ENCODE measurements at regions not wholly inside any gene's neighbourhood (a gene's known extent, or its start where the extent isn't known, plus 50 kb on each side); places are given as distances from the start of the nearest gene placed in this dataset.
"Not testable (repeated sequence)": the region's sequence is repeated elsewhere in the genome, so short reads cannot be mapped to it uniquely, and the experiment has no call there.

GRCh38 chr2:120498576-120499394, 152.8 kb downstream of the INHBB start:
- DNase-seq (ENCODE audit: low spot score) = no peak

DNA sequence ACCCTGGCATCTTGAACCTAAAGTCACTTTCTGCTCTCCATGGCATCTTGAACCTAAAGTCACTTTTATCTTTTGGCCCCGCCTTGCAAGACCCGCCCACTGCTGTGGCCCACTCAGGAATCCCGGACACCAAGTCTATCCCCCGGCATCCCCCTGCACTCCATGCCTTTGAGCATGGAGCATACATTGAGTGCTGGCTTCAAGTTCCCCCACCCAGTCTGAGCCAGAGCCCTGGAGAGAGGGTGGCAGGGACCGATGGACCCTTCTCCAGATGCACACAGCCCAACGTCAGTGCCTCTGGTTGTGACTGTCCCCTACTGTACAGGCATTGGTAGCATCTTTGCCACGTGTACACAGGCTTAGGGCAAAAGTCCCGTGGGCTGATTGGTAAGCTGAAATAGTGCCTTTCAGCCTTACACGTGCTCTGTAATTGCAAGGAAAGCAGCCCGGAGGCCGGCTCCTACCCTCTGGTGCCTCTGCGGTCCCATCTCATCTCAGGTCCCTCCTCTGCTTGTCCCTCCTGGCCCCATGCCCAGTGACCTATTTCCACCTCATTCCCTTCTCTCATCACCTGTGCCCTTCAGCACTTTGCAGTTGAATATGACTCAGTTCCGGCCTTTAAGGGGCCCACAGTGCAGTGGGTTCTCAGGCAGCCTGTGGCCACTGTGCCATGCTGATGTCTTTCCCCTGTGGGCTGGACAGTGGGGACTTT, 154.0 kb downstream of the INHBB start:
- DNase-seq (ENCODE audit: low spot score) = no peak

GRCh38 chr2:120501591-120501990, 155.7 kb downstream of the INHBB start:
- DNase-seq (ENCODE audit: low spot score) = no peak

GRCh38 chr2:120502357-120502756, 156.4 kb downstream of the INHBB start:
- DNase-seq (ENCODE audit: low spot score) = no peak

GRCh38 chr2:120502761-120503160, 156.8 kb downstream of the INHBB start:
- DNase-seq (ENCODE audit: low spot score) = no peak

GRCh38 chr2:120503206-120503792, 157.4 kb downstream of the INHBB start:
- no peak for DNase-seq (ENCODE audit: low spot score)

DNA sequence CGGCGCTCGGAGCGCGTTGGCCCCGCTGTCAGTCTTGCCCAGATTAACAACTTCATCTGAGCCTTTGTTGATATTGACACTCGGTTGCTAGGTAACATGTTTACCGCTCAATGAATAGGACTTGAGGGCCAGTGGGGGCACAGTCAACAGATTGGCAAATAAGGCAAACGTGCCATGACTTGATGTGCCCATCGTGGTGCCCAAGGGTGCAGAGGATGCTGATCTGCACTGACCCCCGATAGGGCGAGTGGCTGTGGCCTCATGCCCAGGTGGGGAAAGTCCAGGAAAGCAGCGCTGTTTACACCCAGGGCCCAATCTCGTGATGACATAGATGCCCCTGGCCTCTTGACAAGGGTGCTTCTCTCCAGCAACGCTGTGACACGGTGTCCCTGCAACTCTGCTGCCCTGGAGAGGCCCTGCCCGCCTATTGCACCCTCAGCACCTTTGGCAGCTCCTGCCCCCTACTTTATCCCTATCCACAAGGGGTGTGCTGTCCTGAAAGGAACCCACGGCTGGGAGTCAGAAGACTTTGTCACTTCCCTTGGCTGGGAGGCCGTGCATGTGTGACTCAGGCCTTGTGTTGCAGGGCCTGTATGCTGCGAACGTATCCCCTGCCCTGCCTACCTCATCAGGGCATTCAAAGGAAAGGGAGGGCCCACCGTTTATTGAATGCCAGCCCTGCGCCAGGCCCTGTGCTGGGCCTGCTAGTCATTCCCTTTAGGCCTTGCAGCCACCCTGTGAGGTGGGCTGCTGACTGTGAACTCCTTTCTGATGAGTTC, 158.0 kb downstream of the INHBB start:
- DNase-seq (ENCODE audit: low spot score) = no peak

GRCh38 chr2:120504936-120505705, 159.2 kb downstream of the INHBB start:
- no peak for DNase-seq (ENCODE audit: low spot score)

- DNase-seq (ENCODE audit: low spot score) = no peak
Observed at GRCh38 chr2:120508567-120509041, 162.7 kb downstream of the INHBB start.

- no peak for DNase-seq (ENCODE audit: low spot score)
Observed at GRCh38 chr2:120509213-120509815, 163.4 kb downstream of the INHBB start.

- no peak for DNase-seq (ENCODE audit: low spot score)
Observed at GRCh38 chr2:120509991-120510735, 164.2 kb downstream of the INHBB start.

DNA sequence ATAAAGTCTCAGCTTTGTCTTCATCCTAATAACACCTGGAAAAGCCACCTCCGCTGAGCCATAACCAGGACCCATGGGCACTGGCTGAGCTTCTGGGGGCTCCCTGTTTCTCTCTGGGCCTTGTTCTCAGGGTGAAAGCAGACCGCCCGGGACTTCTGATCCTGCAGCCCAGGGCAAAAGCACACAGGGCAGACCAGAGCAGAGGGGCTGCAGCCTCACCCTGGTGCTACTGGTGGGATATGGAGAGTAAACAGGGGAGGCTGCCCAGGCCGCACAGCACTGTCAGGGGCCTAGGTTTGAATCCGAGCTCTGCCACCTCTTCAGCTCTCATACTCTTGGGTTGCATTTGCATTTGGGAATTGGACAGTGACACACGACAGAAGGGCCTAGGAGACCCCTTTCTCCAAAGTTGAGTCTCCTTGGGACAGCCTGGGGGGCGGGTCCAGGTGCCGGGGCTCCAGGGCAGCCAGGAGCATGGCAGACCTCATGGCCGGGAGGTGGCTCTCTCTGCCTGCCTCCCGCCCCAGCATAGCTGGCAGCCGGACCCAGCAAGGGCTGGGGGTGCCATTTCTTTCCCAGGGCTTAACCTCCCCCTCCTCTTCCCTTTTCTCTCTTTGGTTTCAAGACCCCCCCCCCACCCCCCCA, 164.9 kb downstream of the INHBB start:
- DNase-seq (ENCODE audit: low spot score) = no peak

DNA sequence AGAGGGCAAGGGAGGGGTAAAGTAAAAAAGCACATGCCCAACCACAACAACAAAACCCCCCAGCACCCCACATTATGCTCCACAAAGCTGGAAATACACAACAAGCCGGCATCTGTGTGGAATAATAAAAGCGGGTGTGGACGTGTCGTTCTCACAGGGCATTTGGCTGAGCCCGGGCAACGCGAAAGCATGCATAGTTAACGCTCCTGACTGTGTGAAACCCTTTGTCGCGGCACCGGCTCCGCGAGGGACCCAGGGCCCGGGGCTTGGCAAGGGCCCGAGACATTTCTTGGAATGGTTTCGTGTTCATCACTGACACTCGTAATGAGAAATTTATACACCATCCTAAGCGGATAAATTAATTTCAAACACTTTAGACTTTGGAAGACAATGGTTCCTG, 165.6 kb downstream of the INHBB start:
- DNase-seq (ENCODE audit: low spot score) = no peak

GRCh38 chr2:120511947-120512710, 166.2 kb downstream of the INHBB start:
- DNase-seq (ENCODE audit: low spot score) = no peak

GRCh38 chr2:120513776-120514357, 167.9 kb downstream of the INHBB start:
- DNase-seq (ENCODE audit: low spot score) = no peak

- DNase-seq (ENCODE audit: low spot score) = no peak
Observed at GRCh38 chr2:120514521-120514920, 168.6 kb downstream of the INHBB start.

- not testable (repeated sequence) for DNase-seq (ENCODE audit: low spot score)
Observed at GRCh38 chr2:120515066-120515758, 169.3 kb downstream of the INHBB start.

Measured in cerebellar cortex (tissue), 1 donor.